ENCODE measurements at regions not wholly inside any gene's neighbourhood (a gene's known extent, or its start where the extent isn't known, plus 50 kb on each side); places are given as distances from the start of the nearest gene placed in this dataset.

DNA sequence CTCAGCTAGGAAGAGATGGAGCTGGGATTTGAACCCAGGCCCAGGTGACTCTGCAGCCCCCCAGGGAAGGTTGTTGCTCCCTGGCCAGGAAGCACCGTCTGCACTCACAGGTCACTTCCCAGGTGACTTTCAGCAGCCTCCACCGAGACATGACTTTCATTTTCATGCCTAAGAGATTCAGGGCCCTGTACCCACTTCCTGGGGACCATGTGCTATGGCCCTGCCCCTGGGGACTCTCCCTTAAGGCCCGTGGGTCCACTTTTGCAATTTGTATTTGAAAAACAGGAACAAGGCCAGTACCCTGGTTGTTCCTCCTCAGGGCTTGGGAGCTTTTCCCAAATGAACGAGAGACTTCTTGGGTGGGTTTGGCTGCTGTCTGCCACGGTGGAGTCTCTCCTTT is 191.0 kb downstream of the IRF8 start:
- TF ChIP-seq POLR2A (IDR thresholded peaks at IDR 0.05; ENCODE audit: low read depth, low read length) = no peak
- no peak for TF ChIP-seq TAF1 (IDR thresholded peaks at IDR 0.05; ENCODE audit: borderline replicate concordance, low read depth, low read length)
